Stimulated activated naive CD8-positive, alpha-beta T cell treated with anti-CD3 and anti-CD28 coated beads, Interleukin-15, Interleukin-2, amounts not matched to agents 100 ng/mL and 50 ng/mL, for 24 hours (primary cell): ENCODE measurements at regions not wholly inside any gene's neighbourhood (a gene's known extent, or its start where the extent isn't known, plus 50 kb on each side); places are given as distances from the start of the nearest gene placed in this dataset.

ENCODE experiments used
- H3K27ac Mint-ChIP-seq: one replicate; pipeline ENCODE4 v1.8.0; 2021; ENCODE audit warnings: mild to moderate bottlenecking, mixed read lengths
- H3K27me3 Mint-ChIP-seq: one replicate; pipeline ENCODE4 v1.8.0; 2021; ENCODE audit warnings: mixed read lengths
- H3K36me3 Mint-ChIP-seq: one replicate; pipeline ENCODE4 v1.8.0; 2021; ENCODE audit warnings: low read depth, mixed read lengths
- H3K4me1 Mint-ChIP-seq: one replicate; pipeline ENCODE4 v1.8.0; 2021; ENCODE audit warnings: low read depth, mixed read lengths
- H3K4me3 Mint-ChIP-seq: one replicate; pipeline ENCODE4 v1.8.0; 2021; ENCODE audit warnings: mild to moderate bottlenecking, mixed read lengths
- H3K9me3 Mint-ChIP-seq: one replicate; pipeline ENCODE4 v1.8.0; 2021; ENCODE audit warnings: mixed read lengths

- Mint-ChIP-seq H3K36me3 (no peaks in the 10 kb centered on the region), H3K27me3 (peaks cover 3% of the 10 kb centered on the region), H3K4me3 (no peak overlapping the region), H3K9me3 (no peaks in the 10 kb centered on the region), H3K4me1 (no peaks in the 10 kb centered on the region), H3K27ac (no peak overlapping the region)
These were observed 190.5 kb downstream of the CXCL12 start for GRCh38 chr10:44194435-44194834.

GRCh38 chr10:44193567-44194220 is 191.2 kb downstream of the CXCL12 start:
- Mint-ChIP-seq H3K4me3 (no peak overlapping the region), H3K9me3 (peaks cover 2% of the 10 kb centered on the region), H3K27me3 (peaks cover 3% of the 10 kb centered on the region), H3K4me1 (no peaks in the 10 kb centered on the region), H3K27ac (no peak overlapping the region), H3K36me3 (no peaks in the 10 kb centered on the region)

- no peak overlapping the region for H3K4me3 Mint-ChIP-seq
- peaks cover 5% of the 10 kb centered on the region for H3K9me3 Mint-ChIP-seq
- no peaks in the 10 kb centered on the region for H3K4me1 Mint-ChIP-seq
- peaks cover 3% of the 10 kb centered on the region for H3K27me3 Mint-ChIP-seq
- no peaks in the 10 kb centered on the region for H3K36me3 Mint-ChIP-seq
- no peak overlapping the region for H3K27ac Mint-ChIP-seq
These were observed 191.7 kb downstream of the CXCL12 start for GRCh38 chr10:44193166-44193565.

- Mint-ChIP-seq H3K4me3 (no peak overlapping the region), H3K27me3 (peaks cover 8% of the 10 kb centered on the region), H3K36me3 (no peaks in the 10 kb centered on the region), H3K9me3 (peaks cover 5% of the 10 kb centered on the region), H3K27ac (no peak overlapping the region), H3K4me1 (no peaks in the 10 kb centered on the region)
These were observed 192.5 kb downstream of the CXCL12 start for GRCh38 chr10:44192435-44192834.

DNA sequence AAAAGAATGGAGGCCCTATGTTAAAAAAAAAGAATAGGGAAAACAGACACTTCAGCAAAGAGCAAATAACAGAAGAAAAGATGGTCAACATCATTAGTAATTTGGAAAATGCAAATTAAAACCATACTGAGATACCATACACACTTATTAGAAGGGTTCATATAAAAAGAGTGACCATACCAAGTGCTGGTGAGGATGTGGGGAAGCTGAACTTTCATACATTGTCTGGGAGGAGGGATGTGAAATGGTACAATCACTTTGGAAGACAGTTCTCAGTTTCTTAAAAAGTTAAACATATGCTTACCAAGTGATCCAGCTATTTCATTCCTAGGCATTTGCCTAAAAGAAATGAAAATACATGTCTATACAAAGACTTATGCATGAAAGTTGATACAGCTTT is 194.4 kb downstream of the CXCL12 start:
- no peaks in the 10 kb centered on the region for H3K4me1 Mint-ChIP-seq

DNA sequence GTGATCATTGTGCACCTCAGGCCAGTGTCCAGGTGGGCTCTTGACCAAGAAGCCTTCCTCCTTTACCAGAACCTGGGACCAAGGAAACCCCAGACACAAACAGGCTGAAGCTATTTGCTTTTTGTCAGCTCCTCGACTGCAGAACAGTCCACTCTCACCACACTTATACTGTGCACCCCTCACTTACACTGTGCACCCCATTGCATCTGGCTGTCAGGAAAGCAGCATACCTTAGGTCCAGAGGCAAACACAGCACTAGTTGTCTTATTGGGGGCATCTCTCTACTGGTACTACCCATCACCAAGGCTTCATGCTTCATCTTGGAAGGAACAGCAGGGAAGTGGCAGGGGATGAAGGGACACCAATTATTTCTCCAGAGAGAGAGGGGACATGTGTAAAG is 198.1 kb downstream of the CXCL12 start:
- no peak overlapping the region for H3K27ac Mint-ChIP-seq
- H3K36me3 Mint-ChIP-seq, result no peaks in the 10 kb centered on the region
- no peak overlapping the region for H3K4me3 Mint-ChIP-seq
- no peaks in the 10 kb centered on the region for H3K4me1 Mint-ChIP-seq
- H3K9me3 Mint-ChIP-seq, result peaks cover 5% of the 10 kb centered on the region
- H3K27me3 Mint-ChIP-seq, result peaks cover 6% of the 10 kb centered on the region

More for the DNA sequence above, 194.4 kb downstream of the CXCL12 start:
- H3K9me3 Mint-ChIP-seq, result peaks cover 5% of the 10 kb centered on the region
- H3K4me3 Mint-ChIP-seq, result no peak overlapping the region
- H3K27me3 Mint-ChIP-seq, result peaks cover 9% of the 10 kb centered on the region
- no peaks in the 10 kb centered on the region for H3K36me3 Mint-ChIP-seq
- no peak overlapping the region for H3K27ac Mint-ChIP-seq

- H3K4me1 Mint-ChIP-seq, result no peaks in the 10 kb centered on the region
- no peaks in the 10 kb centered on the region for H3K36me3 Mint-ChIP-seq
- H3K4me3 Mint-ChIP-seq, result no peak overlapping the region
- peaks cover 5% of the 10 kb centered on the region for H3K9me3 Mint-ChIP-seq
- peaks cover 6% of the 10 kb centered on the region for H3K27me3 Mint-ChIP-seq
- no peak overlapping the region for H3K27ac Mint-ChIP-seq
These were observed 198.7 kb downstream of the CXCL12 start for GRCh38 chr10:44186150-44186549.

GRCh38 chr10:44185315-44185666 is 199.6 kb downstream of the CXCL12 start:
- peaks cover 6% of the 10 kb centered on the region for H3K27me3 Mint-ChIP-seq
- H3K9me3 Mint-ChIP-seq, result peaks cover 5% of the 10 kb centered on the region
- no peaks in the 10 kb centered on the region for H3K36me3 Mint-ChIP-seq
- H3K27ac Mint-ChIP-seq, result no peak overlapping the region
- H3K4me1 Mint-ChIP-seq, result no peaks in the 10 kb centered on the region
- no peak overlapping the region for H3K4me3 Mint-ChIP-seq

- no peaks in the 10 kb centered on the region for H3K36me3 Mint-ChIP-seq
- H3K27me3 Mint-ChIP-seq, result peaks cover 6% of the 10 kb centered on the region
These were observed 200.1 kb downstream of the CXCL12 start for GRCh38 chr10:44184633-44185314.

DNA sequence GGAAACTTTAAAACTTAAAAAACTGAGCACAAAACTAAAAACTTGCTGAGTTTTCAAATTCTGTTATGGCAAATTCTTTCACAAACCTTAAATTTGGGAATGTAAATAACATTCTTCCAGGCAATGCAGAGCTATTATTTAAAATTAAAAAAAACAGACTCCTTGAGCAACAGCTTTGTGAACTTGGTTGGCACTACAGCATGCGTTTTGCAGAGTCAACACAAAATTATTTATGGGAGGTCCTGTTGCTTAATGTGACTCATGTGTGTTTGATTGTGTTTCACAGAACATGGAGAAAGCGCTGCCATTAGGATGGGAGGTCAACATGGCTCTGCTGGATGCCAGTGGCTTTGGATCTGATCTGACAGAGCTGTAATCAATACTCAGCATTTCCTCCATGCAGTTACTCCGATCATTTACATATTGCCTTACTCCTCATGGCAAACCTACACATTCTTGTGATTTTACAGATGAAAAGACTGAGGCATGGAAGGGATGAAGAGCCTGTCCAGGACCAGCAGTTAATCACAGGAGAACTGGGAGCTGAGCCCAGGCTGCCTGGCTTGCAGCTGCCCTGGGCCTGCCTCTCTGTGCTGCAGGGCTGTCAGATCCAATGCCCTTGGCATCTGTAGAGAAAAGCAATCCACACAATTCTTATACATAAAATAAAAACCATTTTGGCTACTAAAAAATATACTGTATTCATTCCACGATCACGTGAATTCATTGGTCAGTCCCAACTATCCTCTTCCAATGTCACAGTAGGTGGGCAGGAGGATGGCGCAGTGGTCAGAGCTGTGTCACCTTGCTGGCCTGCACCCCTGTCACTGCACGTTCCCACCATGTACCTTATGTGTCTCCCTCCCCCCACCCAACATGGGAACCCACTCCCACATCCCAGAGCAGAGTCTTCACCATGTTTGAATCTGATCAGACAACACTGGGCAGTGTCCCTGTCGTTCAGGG is 200.9 kb downstream of the CXCL12 start:
- Mint-ChIP-seq H3K27me3 (peaks cover 6% of the 10 kb centered on the region), H3K36me3 (no peaks in the 10 kb centered on the region), H3K9me3 (peaks cover 5% of the 10 kb centered on the region), H3K27ac (no peak overlapping the region), H3K4me1 (no peaks in the 10 kb centered on the region), H3K4me3 (no peak overlapping the region)

More at GRCh38 chr10:44184633-44185314, 200.1 kb downstream of the CXCL12 start:
- peaks cover 5% of the 10 kb centered on the region for H3K9me3 Mint-ChIP-seq
- H3K27ac Mint-ChIP-seq, result no peak overlapping the region
- no peaks in the 10 kb centered on the region for H3K4me1 Mint-ChIP-seq
- no peak overlapping the region for H3K4me3 Mint-ChIP-seq

GRCh38 chr10:44182909-44183308 is 202.0 kb downstream of the CXCL12 start:
- no peaks in the 10 kb centered on the region for H3K4me1 Mint-ChIP-seq
- peaks cover 5% of the 10 kb centered on the region for H3K27me3 Mint-ChIP-seq
- no peak overlapping the region for H3K27ac Mint-ChIP-seq
- H3K9me3 Mint-ChIP-seq, result no peaks in the 10 kb centered on the region
- no peaks in the 10 kb centered on the region for H3K36me3 Mint-ChIP-seq
- H3K4me3 Mint-ChIP-seq, result no peak overlapping the region

DNA sequence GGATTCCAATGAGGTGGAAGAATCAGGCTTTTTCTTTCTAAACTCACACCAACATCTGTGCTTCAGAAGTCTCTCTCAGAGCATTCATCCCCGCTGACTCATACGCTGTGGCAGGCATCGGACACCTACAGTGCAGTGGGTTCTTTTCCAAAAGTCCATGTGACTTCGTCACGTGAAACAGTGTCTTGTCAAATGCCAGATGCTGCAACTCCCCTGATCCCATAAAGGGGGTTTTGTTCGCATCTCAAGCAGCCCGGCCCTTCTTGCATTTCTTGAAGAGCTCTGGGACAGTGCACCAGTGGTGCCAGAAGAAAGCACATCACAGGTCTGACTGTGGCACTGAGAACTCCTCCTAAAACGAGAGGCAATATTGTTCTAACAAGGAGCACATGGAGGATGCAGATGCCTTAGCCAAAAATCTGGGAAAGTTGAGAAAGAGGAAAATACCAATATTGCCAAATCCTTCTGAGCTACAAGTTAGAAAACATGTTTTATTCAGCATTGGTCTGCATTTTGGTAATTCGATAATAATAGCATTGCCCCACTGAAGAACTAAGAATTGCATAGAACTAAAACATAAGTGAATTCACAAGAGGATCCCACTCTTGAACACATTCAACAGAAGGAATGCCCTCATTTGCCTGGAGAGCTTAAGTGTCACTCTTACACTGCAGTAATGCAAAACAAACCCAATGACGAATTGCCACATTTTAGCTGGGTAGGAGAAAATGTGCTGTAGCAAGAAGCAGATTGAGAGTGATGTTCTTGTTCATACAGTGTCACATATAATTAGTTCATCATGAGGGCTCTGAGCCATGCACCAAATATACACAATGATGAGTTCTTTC is 204.4 kb downstream of the CXCL12 start:
- Mint-ChIP-seq H3K27me3 (no peaks in the 10 kb centered on the region), H3K4me1 (no peaks in the 10 kb centered on the region), H3K36me3 (no peaks in the 10 kb centered on the region), H3K9me3 (no peaks in the 10 kb centered on the region), H3K27ac (no peak overlapping the region), H3K4me3 (no peak overlapping the region)

DNA sequence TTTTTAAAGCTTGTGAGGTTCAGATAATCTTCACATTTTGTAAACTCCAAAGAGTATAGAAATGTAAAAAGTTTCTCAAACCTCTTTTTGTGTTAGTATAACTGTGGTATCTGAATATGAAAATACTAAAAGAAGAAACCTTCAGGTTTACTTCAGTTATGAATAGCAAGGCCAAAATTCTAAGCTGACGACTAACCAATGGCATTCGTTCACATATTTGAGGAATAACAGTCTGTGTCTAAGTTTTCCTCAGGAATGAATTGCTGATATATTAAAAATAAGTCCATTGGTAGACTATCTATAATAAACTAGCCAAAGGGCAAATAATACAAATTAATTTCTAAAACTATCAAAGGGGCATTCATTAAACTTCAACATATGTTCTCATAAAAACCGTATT is 206.0 kb downstream of the CXCL12 start:
- H3K27me3 Mint-ChIP-seq, result no peaks in the 10 kb centered on the region
- no peak overlapping the region for H3K27ac Mint-ChIP-seq
- H3K9me3 Mint-ChIP-seq, result no peaks in the 10 kb centered on the region
- no peak overlapping the region for H3K4me3 Mint-ChIP-seq
- H3K36me3 Mint-ChIP-seq, result no peaks in the 10 kb centered on the region
- H3K4me1 Mint-ChIP-seq, result no peaks in the 10 kb centered on the region

DNA sequence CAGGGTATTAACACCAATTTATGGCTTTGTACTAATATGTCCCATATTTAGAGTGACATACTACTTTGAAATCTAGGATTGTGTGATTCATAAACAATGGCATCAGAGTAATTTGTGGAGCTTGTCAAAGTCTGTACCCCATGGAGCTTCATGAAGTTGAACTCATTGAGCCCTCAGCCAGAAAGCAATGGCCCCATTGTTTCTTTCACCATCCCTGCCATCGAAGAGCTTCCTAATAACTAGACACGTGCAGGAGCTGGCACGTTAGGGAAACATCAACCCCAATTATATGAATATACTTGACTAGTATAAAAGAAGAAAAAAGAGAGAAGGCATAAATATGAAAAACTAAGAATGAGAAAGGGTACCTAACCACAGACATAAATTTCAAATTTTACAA is 206.6 kb downstream of the CXCL12 start:
- Mint-ChIP-seq H3K4me1 (no peaks in the 10 kb centered on the region), H3K9me3 (no peaks in the 10 kb centered on the region), H3K27ac (no peak overlapping the region), H3K36me3 (no peaks in the 10 kb centered on the region), H3K27me3 (no peaks in the 10 kb centered on the region), H3K4me3 (no peak overlapping the region)
